ENCODE measurements at regions not wholly inside any gene's neighbourhood (a gene's known extent, or its start where the extent isn't known, plus 50 kb on each side); places are given as distances from the start of the nearest gene placed in this dataset.

DNA sequence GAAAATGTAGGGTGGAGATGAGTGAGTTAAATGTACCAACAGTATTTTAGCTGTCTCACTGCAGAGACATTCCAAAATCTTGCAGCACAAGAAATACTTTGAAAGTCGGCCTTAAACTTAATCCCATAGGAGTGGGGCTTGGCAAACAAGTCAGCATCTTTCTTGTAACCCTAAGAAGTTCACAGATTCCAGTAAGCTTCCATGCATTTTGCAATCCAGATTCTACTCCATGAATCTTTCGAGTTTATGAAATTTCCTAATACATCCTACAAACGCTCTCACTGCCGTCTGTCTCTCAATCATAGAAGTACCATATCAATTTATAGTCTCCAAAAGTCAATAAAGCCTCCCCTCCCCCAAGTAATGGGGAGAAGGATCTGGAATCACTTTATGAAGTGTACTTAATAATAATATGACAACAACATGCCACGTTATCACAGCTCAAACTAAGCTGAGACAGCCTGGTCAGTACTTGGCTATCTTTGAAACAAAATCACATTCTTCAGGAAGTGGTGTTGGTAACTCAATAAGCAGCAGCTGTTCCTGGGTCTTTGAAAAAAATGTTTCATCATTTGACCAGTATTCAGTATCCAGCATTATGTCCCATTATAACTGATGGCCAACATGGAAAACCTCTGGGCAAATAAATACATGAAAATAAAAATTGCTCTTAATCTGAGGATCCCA is 317.4 kb upstream of the RUNX1 start:
- in situ Hi-C loops (cut with MboI; ENCODE audit: low sequenced_read_pairs) = no loop called here

DNA sequence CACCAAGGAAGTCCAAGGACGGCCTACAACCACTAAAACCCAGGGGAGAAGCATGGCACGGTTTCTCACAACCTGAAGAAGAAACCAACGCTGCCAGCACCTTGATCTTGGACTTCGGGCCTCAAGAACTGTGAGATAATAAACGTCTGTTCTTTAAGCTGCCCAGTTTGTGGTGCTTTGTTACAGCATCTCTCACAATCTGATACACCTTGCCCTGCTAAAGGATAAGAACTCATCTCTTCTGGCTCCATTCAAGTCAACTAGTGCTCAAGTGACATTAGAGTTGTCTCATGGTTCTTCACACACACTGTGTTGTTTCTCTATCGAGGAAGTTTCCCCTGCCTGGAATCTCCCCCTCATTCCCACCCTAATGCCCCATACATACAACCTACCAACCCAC is 314.4 kb upstream of the RUNX1 start:
- in situ Hi-C loops (cut with MboI; ENCODE audit: low sequenced_read_pairs) = no loop called here

DNA sequence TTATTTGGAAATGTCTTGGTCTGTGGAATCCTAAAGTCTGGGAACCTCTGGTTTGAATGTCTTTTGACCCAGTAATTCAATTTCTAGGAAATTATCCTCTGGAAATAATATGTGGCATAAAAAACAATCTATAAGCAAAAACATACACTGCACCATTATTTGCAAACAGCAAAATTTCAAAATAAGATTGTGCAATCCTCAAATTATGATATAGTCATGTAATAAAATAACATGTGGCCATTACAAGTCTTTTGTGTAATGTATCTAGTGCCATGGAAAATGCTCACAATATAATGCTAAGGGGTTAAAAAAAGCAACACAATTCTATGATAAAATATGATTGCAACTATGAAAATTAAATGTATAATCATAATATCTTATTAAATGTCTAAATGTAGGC is 312.9 kb upstream of the RUNX1 start:
- in situ Hi-C loops (cut with MboI; ENCODE audit: low sequenced_read_pairs) = no loop called here

DNA sequence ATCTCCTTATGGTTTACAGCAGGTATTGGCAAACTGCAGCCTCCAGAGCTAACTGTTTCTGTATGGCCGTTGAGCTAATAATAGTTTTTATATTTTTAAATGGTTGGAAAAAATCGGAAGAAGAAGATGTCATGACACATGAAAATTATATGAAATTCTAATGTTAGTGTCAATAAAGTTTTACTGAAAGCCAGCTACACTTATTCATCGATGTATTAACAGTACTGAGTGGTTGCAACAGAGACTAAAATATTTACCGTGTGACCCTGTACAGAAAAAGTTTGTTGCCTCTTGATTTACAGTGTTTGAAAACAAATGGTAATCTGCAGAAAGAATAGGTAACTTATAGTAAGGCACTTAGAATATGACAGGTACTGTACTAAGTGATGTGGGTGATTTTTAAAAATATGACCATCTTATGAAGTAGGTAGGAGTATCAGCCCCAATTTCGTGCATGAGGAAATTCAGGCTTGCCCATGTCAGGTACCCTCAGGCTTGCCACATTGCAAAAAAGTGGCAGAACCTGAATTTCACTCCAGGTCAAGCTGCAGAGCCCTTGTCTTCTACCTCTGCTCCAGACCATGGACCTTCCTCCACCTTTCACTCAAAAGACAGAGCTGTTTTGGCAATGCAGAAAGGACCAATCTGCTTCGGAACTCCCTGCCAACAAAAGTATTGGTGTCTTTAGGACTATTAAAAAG is 311.9 kb upstream of the RUNX1 start:
- in situ Hi-C loops (cut with MboI; ENCODE audit: low sequenced_read_pairs) = no loop called here

DNA sequence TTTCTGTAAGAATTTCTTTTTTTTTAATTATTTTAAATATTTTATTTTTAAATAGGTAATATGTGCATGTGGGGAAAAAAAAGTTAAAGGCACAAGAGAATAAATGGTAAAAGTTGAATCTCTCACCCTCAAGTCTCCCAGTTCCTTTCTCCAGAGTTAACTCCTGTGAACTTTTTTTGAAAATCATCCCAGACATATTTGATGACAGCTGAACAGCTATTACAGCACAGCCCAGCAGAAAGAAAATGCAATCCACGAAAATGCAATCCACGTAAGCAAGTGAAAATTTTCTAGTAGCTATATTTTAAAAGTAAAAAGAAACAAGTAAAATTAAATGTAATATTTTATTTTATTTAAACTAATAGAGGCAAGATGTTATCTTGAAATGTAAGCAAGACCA is 310.0 kb upstream of the RUNX1 start:
- in situ Hi-C loops (cut with MboI; ENCODE audit: low sequenced_read_pairs) = no loop called here

DNA sequence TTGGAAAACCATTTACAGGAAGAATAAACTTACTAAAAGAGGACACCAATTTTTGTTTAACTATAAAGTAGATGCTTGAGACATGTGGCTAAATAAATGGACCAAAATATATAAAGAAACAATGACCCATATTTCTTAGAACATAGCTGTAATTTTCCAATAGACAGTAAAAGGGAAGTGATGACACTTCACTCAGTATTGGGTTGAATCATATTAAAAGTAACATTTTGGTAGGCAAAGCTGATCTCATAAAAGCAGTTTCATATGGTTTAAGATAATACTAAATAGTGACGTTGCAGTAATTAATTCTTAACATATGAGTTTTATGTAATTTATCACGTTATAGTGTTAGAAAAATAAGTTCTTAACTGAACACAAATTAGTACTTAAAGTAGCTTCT is 308.9 kb upstream of the RUNX1 start:
- in situ Hi-C loops (cut with MboI; ENCODE audit: low sequenced_read_pairs) = no loop called here

DNA sequence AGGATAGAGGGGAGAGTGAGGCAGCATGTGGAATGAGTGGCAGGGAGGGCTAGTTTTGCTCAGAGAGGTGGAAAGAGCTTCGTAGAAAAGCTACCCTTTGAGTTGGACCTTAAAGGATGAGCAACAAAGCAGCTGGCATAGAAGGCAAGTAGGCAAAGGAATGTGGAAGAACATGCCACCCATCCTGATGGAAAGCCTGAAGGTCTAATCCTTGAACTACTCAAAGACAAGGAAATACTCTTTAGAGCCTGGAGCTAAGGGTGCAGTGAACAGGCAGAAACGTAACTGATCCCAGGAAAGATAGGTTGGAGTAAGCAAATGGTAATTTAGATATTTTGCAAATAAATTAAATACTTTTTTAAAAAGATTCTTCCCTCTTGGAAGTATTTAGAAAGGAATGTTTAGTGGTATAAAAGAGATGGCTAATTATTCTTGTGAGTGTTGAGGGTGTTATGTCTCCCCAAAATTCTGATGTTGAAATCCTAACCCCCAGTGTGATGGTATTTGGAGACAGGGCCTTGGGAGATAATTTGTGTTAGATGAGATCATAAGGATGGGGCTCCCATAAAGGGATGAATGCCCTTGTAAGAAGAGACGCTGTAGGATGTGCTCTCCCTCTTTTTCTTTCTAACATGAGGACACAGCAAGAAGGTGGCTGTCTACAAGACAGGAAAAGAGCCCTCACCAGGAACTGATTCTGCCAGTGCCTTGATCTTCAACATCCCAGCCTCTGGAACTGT is 308.1 kb upstream of the RUNX1 start:
- in situ Hi-C loops (cut with MboI; ENCODE audit: low sequenced_read_pairs) = no loop called here

DNA sequence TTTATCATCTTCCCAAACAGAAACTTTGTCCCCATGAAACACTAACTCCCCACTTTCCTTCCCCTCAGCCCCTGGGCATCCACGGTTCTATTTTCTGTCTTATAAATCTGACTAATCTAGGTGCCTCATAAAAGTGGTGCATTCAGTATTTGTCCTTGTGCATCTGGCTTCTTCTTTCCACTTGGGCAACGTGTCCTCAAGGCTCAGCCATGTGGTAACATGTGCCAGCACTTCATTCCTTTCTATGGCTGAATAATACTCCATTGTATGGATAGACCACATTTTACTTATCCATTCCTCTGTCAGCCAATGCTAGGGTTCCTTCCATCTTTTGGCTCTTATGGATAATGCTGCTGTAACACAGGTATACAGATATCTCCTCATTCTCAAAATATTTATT is 305.0 kb upstream of the RUNX1 start:
- in situ Hi-C loops (cut with MboI; ENCODE audit: low sequenced_read_pairs) = no loop called here

DNA sequence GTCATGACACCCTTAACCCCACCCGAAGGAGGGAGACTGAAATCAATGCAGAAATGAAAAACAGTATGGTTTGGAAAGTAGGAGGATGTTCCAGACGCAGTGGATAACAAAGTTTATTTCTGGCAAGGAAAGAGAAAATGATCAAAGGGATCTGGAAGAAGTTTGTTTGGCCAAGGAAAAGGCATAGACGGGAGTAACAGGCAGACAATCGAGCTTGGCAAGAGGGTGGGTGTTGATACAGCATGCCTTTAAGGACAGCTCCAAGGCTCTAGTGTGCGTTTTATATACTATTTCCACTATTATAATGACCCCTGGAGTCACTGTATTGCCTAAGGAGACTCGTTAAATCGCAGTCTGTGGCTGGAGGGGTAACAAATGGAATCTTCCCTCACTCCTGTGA is 303.7 kb upstream of the RUNX1 start:
- in situ Hi-C loops (cut with MboI; ENCODE audit: low sequenced_read_pairs) = no loop called here

DNA sequence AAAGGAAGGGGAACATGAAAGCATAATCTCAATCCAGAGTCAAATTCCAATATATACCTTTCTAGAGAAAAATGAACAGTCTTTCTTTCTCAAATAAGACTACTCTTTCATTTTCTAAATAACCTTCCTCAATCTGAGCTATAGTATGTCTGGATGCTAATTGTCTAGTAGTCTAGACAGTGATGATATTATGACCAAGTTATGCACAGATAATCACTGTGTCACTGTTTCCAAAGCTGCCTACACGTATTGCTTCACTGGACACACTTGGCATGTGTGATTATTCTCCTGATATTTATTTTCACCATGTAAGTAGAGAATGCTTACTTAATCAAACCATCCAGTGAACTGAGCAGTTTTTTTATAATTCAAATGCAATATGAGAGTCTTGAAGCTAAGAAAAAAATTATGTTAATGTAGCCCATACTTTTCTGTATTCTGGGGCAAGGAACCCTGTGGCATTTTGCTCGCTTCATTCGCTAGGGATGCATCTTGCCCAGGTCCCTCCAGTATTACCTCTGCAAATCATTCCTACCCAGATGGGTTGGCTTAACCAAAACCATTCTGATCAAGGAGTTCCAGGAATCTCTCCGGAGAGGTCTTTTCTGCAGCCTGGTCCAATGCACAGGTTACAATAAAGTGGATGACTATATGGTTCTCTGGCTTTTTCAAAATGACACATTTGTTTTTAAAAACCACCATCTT is 303.1 kb upstream of the RUNX1 start:
- in situ Hi-C loops (cut with MboI; ENCODE audit: low sequenced_read_pairs) = no loop called here

DNA sequence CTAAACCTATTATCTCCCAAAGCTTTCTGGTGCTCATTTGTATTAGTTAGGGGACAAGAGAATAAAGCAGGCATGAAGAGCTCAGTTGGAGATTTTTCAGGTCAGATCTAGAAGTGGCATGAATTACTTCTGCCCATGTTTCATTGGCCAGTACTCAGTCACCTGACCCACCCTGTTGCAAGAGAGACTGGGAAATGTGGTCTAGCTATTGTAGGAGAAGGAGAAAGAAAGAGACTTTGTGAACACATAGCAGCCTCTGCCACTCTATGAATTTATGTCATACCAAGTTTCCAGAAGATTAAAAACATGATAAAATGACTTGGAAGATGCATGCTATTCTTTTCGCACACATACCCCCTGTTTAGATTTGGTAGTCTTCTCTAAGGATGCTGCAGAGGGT is 302.3 kb upstream of the RUNX1 start:
- in situ Hi-C loops (cut with MboI; ENCODE audit: low sequenced_read_pairs) = no loop called here

DNA sequence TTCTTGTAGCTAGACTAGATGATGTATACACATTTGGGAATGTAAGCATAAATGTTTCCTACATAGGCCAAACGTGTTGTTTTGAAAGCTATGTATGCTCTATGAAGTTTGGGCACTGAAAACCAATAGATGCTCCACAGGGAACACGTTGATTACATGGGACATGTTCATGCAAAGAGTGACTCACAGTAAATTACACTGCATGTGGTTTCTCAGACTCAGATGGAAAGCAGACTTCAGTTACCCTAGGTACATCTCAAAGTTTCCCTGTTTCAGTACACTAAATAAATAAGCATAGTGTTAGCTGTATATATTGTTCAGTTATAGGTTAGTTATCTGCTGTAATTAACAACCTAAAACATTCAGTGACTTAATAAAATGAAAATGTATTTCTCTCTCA is 301.9 kb upstream of the RUNX1 start:
- in situ Hi-C loops (cut with MboI; ENCODE audit: low sequenced_read_pairs) = no loop called here

DNA sequence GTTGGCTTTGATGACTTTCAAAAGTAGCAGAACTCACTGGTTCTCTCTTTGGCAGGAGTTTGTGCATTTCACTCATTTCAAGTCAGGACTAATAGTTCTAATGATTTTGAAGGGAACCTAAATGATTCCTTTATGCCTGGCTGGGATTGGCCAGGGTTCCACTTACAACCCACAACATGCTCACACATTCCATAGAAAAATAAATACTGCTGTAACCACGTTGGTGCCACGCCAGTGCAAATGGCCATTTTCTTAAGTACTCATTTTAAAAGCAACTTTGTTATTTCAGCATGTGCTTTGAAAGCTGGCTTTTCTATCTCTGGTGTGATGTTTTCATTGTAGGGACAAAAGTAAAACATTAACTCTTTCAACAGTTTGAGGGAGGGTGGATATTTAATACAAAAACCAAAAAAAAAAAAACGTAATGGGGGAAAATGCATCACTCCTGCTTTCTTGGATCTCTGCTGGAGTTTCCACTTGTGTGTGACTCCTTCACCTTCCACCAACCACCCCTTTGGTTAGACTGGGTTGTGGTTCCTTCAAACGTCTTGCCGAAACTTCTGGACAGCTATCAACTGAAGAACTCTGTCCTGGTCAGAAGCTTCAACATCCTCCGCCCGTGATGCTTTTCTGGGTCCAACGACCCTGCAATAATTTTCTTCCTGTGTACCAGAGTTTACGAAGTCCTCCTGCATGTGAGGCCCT is 300.4 kb upstream of the RUNX1 start:
- in situ Hi-C loops (cut with MboI; ENCODE audit: low sequenced_read_pairs) = no loop called here

DNA sequence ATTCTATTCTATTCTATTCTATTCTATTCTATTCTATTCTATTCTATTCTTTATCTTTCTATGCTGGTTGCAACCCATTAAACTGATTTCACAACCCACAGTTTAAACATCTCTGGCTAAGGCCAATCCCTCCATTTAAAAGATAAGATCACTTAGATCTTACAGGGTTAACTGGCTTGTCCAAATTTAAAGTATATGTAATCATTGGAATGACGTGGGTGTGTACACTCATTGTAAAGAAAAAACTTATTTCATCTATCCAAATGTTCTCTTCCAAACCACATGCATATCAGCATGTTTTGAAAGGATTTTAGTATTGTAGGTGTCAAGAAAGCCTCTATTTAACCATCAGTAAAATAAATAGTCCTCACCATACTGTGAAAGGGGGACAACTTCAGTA is 299.6 kb upstream of the RUNX1 start:
- in situ Hi-C loops (cut with MboI; ENCODE audit: low sequenced_read_pairs) = no loop called here

DNA sequence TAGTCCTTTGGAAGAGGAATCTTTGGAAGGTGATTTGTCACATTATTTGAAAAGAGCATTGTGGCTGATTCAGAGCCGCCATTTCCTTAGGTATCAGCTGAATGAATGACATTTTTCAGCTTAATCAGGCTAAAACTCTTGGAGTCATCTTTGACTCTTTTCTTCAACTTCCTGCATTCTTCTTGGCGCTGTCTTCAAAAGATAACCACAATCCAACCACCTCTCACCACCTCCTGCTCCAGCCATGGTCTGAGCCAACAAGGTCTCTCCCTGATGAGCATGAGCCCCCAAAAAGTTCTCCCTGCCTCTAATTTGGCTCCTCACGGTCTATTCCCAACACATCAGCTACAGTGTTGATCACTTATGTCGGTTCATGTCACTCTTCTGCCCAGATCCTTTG is 297.6 kb upstream of the RUNX1 start:
- in situ Hi-C loops (cut with MboI; ENCODE audit: low sequenced_read_pairs) = no loop called here

DNA sequence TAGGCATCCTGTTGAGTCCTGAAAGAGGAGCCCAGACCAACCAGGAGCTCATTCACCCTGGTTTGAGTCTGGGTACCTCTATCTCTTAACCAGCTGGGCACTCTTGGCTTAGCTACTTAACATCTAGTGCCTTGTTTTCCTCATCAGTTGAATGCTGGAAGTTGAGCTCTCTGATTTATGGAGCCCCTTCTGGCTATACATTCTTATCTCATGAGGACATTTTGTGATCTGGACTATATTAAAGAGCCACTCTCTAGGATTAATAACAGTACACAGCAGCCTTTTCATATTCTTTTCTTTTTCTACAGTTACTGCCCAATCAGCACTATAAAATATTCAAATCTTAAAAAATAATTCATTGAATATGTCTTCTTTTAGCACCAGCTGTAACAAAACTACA is 296.9 kb upstream of the RUNX1 start:
- in situ Hi-C loops (cut with MboI; ENCODE audit: low sequenced_read_pairs) = no loop called here

DNA sequence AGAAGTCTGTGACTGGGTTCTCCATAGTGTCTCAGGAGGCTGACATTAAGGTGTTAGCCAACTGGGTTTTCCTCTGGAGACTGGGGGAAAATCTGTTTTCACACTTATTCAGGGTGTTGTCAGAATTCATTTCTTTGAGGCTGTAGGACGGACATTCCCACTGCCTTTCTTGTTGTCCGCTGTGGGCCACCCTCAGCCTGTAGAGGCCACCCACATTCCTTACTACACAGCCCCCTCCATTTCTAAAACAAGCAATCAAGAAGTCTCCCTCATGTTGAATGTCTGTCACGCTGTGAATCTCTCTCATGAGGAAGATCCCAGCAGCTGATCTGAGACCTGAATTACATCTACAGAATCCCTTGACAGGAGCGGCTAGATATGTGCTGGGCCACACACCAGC is 295.5 kb upstream of the RUNX1 start:
- in situ Hi-C loops (cut with MboI; ENCODE audit: low sequenced_read_pairs) = no loop called here

DNA sequence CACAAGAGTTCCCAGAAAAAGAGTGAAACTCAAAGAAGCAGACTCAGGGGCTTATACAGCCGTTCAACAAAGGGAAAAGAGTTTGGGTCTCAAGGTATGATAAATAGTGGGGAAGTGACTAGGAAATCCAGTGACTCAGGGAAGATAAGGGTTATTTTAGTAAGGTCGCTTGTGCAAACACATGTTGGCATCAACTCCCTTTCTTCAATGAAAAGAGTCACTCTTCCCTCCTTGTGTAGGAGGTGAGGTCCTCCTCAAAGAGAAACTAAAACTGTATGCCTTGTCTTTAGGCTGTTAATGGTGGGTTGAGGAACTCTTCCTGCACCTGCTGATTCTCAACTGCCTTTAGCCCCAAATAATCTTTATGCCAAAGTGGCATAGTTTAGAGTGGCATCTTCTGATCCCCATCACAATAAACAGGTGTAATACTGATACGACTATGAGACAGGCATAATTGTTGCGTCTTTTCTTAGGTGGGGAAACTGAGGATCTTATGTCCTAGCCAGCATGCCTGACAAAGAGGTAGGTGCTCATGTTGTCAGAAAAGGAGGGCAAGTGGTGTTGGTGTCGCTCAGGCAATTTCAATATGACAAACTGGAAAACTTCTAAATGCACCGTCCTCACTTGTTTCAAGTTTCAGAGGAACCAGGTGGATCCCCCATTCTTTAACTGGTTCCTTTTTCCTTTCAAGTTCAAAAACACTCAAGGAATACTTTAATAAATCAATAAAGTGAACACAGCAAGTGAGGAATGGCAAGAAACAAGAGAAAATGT is 294.1 kb upstream of the RUNX1 start:
- in situ Hi-C loops (cut with MboI; ENCODE audit: low sequenced_read_pairs) = no loop called here

DNA sequence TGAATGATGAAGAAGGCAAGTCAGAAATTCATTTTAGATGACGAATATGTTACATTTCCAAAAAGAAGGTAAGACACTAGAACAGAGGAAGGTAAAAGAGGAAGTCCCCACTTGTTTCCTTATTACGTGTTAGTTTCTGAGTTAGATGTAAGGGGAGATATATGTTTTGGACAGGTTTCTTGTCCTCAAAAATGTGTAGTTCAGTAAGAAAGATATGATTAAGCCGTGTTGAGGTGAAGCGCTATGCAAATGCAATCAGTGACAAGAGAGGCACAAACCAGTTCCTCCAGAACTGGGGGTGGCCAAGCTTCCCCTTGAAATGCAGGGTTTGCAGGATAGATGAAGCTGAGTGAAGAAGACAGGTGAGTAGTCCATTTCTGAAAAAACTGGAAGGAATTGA is 293.3 kb upstream of the RUNX1 start:
- in situ Hi-C loops (cut with MboI; ENCODE audit: low sequenced_read_pairs) = no loop called here

DNA sequence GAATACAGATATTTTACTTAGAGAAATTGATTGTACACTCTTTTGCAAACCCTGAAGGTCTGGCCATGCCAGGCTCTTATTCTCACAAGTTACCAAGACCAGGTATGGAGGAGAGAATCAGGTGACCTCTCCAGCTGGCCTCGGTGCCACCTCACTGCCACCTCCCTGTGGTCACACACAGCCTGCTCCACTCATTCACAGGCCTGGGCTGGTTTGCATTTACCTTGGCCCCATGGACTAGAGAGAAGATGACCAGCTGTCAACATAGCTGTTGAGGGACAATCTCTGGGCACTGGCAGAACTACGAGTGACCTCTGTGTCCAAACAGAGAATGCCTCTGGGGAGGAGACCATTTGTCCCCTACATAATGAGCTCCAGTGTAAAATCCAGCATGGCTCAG is 291.2 kb upstream of the RUNX1 start:
- in situ Hi-C loops (cut with MboI; ENCODE audit: low sequenced_read_pairs) = no loop called here
